Endothelial cell of umbilical vein (primary cell): ENCODE measurements at regions not wholly inside any gene's neighbourhood (a gene's known extent, or its start where the extent isn't known, plus 50 kb on each side); places are given as distances from the start of the nearest gene placed in this dataset.

Source experiments
- BruUV-seq: library from RNA; stranded (reverse); fragments of 400-500 nt; replicated peaks from 2 replicates; lab custom pipeline; 2021; lab: Mats Ljungman, UMichigan
- CTCF ChIA-PET: fragments of 300-600, 350-600 bp; sonication (Branson Sonifier 250); formaldehyde crosslinking; loops from one replicate; lab custom pipeline; 2021; ENCODE audit warnings: antibody characterized with exemption, inconsistent platforms; lab: Charles Lee
- POLR2A ChIA-PET: fragments of 300-600, 350-600 bp; sonication (Branson Sonifier 250); formaldehyde crosslinking; loops from one replicate; lab custom pipeline; 2021; ENCODE audit warnings: antibody characterized with exemption, inconsistent platforms; lab: Charles Lee
- DNase-seq: peaks from one replicate; pipeline ENCODE4 v3.0.0-alpha.2; 2011; ENCODE audit warnings: low read depth, low spot score
- FAIRE-seq: peaks from 2 replicates; lab custom pipeline; 2011; peaks lifted over from hg19 to GRCh38; lab: Jason Lieb, UNC
- H2AFZ ChIP-seq: 2 replicates; pipeline ENCODE4 v1.6.0; 2012; ENCODE audit warnings: low read depth, low read length, control low read depth, inconsistent platforms
- H3K27ac ChIP-seq: 2 replicates; pipeline ENCODE4 v1.5.1; 2011; ENCODE audit warnings: low read depth, mild to moderate bottlenecking, control low read depth, low read length, moderate library complexity; ENCODE audit not compliant: insufficient read depth
- H3K27me3 ChIP-seq, 2 experiments: 2 replicates each; pipeline versions ENCODE4 v1.6.0 to v1.6.1; 2011; ENCODE audit warnings: low read length in 2 of 2, mixed read lengths in 1 of 2; ENCODE audit not compliant: control insufficient read depth in 2 of 2, insufficient read depth in 2 of 2
- H3K36me3 ChIP-seq, 2 experiments: 2 replicates in 1 of 2; 3 replicates in 1 of 2; pipeline ENCODE4 v1.5.1; 2011; ENCODE audit warnings: low read length in 2 of 2, mild to moderate bottlenecking in 1 of 2, moderate library complexity in 1 of 2; ENCODE audit not compliant: control insufficient read depth in 2 of 2, insufficient read depth in 2 of 2; ENCODE audit errors: extremely low read depth in 1 of 2
- H3K4me1 ChIP-seq: 3 replicates; pipeline ENCODE4 v1.5.1; 2011; ENCODE audit warnings: mild to moderate bottlenecking, low read length; ENCODE audit not compliant: control insufficient read depth, insufficient read depth; ENCODE audit errors: extremely low read depth
- H3K4me2 ChIP-seq: 2 replicates; pipeline ENCODE4 v1.6.1; 2011; ENCODE audit warnings: low read length, control low read depth, mixed read lengths; ENCODE audit not compliant: insufficient read depth
- H3K4me3 ChIP-seq, 3 experiments: fragments of 200-600 bp in 1 of 3; sonication (generic), shearing (Covaris generic) in 1 of 3; replicated peaks in 1 of 3; 2 replicates each; pipeline ENCODE4 v1.5.1; 2011 to 2016; ENCODE audit warnings: control low read depth in 3 of 3, low read length in 3 of 3, mild to moderate bottlenecking in 2 of 3, inconsistent platforms in 1 of 3, low read depth in 1 of 3, moderate library complexity in 1 of 3; ENCODE audit not compliant: insufficient read depth in 1 of 3
- H3K79me2 ChIP-seq: 2 replicates; pipeline ENCODE4 v1.6.0; 2012; ENCODE audit warnings: low read length, inconsistent platforms; ENCODE audit not compliant: control insufficient read depth, insufficient read depth
- H3K9ac ChIP-seq: replicated peaks from 2 replicates; pipeline ENCODE3; 2011; ENCODE audit warnings: low read length, control low read depth; ENCODE audit not compliant: insufficient read depth; ENCODE audit errors: extremely low read depth
- H3K9me1 ChIP-seq: replicated peaks from 3 replicates; pipeline ENCODE4 v1.6.0; 2011; ENCODE audit warnings: mild to moderate bottlenecking, low read length; ENCODE audit not compliant: control insufficient read depth, insufficient read depth; ENCODE audit errors: extremely low read depth
- H3K9me3 ChIP-seq: replicated peaks from 2 replicates; pipeline ENCODE4 v1.5.1; 2012; ENCODE audit warnings: low read length, inconsistent platforms; ENCODE audit not compliant: control insufficient read depth, insufficient read depth
- H4K20me1 ChIP-seq: replicated peaks from 2 replicates; pipeline ENCODE3; 2011; ENCODE audit warnings: mild to moderate bottlenecking, low read length; ENCODE audit not compliant: control insufficient read depth, insufficient read depth; ENCODE audit errors: extremely low read depth
- EZH2 ChIP-seq: IDR thresholded peaks from 2 replicates; pipeline ENCODE4 v1.6.1; 2012; ENCODE audit warnings: borderline replicate concordance, low read depth, mild to moderate bottlenecking, moderate library complexity, low read length, inconsistent platforms; ENCODE audit not compliant: severe bottlenecking
- FOS ChIP-seq: IDR thresholded peaks from 2 replicates; pipeline ENCODE4 v1.6.1; 2011; ENCODE audit warnings: mild to moderate bottlenecking, low read length, moderate library complexity, borderline replicate concordance; ENCODE audit not compliant: insufficient read depth
- GATA2 ChIP-seq: IDR thresholded peaks from 2 replicates; pipeline ENCODE4 v1.7.0; 2011; ENCODE audit warnings: low read depth, mild to moderate bottlenecking, moderate library complexity, mixed read lengths, low read length; ENCODE audit not compliant: insufficient read length, insufficient read depth
- JUN ChIP-seq: IDR thresholded peaks from 2 replicates; pipeline ENCODE4 v1.6.1; 2011; ENCODE audit warnings: borderline replicate concordance, low read depth; ENCODE audit not compliant: insufficient read length, insufficient read depth
- MYC ChIP-seq: IDR thresholded peaks from one replicate; pipeline ENCODE4 v1.6.1; 2011; ENCODE audit warnings: mild to moderate bottlenecking, low read depth, low read length
- POLR2A ChIP-seq: IDR thresholded peaks from 2 replicates; pipeline ENCODE4 v1.6.1; 2012; ENCODE audit warnings: low read depth, mild to moderate bottlenecking, control low read depth, low read length
- POLR2AphosphoS5 ChIP-seq: IDR thresholded peaks from 2 replicates; pipeline ENCODE4 v1.6.1; 2012; ENCODE audit warnings: low read depth, mild to moderate bottlenecking, control low read depth, low read length, moderate library complexity; ENCODE audit not compliant: insufficient read depth
- dilution Hi-C: fragments of 300-500 bp; cut with MboI; formaldehyde crosslinking; loops from one replicate; pipeline ENCODE4 v1.15.0; 2019; ENCODE audit warnings: low sequenced_read_pairs; ENCODE audit not compliant: extremely low pct_ligation_motif_present
- intact Hi-C: fragments of 100-400 bp; cut with micrococcal nuclease; formaldehyde crosslinking; loops from one replicate; pipeline ENCODE4 v1.10.0; 2022
- TF ChIP-seq, protein P1 (sequence below): IDR thresholded peaks from 2 replicates; pipeline ENCODE4 v1.6.1; 2011; ENCODE audit not compliant: insufficient read depth, insufficient read length
- TF ChIP-seq, protein P2 (sequence below), 2 donors: IDR thresholded peaks; 1 replicate in 1 of 2; 2 replicates in 1 of 2; pipeline ENCODE4 v1.5.1; 2011; ENCODE audit warnings: low read length in 2 of 2, mild to moderate bottlenecking in 2 of 2, moderate library complexity in 2 of 2, control low read depth in 1 of 2, inconsistent platforms in 1 of 2, low read depth in 1 of 2; ENCODE audit not compliant: insufficient read depth in 1 of 2; ENCODE audit errors: extremely low read depth in 1 of 2

GRCh38 chr1:119225265-119225664, 84.8 kb upstream of the WARS2 start:
- ChIA-PET CTCF (no interaction called here), POLR2A (no interaction called here)
- Histone ChIP-seq H3K9me1 (no peaks in the 10 kb centered on the region), H4K20me1 (no peaks in the 10 kb centered on the region), H3K9me3 (no peaks in the 10 kb centered on the region), H3K79me2 (no peaks in the 10 kb centered on the region), H3K36me3 (no peaks in the 10 kb centered on the region), H3K4me1 (no peaks in the 10 kb centered on the region), H3K9ac (no peak overlapping the region), H3K27ac (no peak overlapping the region), H3K4me3 (no peak overlapping the region), H3K27me3 (no peaks in the 10 kb centered on the region), H3K4me2 (no peak overlapping the region), H2AFZ (no peak overlapping the region)
- BruUV-seq = no TSS peak
- dilution Hi-C loops = no loop called here
- DNase-seq = no peak
- TF ChIP-seq, protein P1, sequence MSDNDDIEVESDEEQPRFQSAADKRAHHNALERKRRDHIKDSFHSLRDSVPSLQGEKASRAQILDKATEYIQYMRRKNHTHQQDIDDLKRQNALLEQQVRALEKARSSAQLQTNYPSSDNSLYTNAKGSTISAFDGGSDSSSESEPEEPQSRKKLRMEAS = no peak
- TF ChIP-seq POLR2AphosphoS5 (no peak), POLR2A (no peak), JUN (no peak), FOS (no peak), EZH2 (no peak), GATA2 (no peak), MYC (no peak)
- TF ChIP-seq, protein P2, sequence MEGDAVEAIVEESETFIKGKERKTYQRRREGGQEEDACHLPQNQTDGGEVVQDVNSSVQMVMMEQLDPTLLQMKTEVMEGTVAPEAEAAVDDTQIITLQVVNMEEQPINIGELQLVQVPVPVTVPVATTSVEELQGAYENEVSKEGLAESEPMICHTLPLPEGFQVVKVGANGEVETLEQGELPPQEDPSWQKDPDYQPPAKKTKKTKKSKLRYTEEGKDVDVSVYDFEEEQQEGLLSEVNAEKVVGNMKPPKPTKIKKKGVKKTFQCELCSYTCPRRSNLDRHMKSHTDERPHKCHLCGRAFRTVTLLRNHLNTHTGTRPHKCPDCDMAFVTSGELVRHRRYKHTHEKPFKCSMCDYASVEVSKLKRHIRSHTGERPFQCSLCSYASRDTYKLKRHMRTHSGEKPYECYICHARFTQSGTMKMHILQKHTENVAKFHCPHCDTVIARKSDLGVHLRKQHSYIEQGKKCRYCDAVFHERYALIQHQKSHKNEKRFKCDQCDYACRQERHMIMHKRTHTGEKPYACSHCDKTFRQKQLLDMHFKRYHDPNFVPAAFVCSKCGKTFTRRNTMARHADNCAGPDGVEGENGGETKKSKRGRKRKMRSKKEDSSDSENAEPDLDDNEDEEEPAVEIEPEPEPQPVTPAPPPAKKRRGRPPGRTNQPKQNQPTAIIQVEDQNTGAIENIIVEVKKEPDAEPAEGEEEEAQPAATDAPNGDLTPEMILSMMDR (IDR thresholded peaks at IDR 0.05; ENCODE audit: extremely low read depth in 1 of 2, insufficient read depth in 1 of 2, low read depth in 1 of 2, low read length in 2 of 2) = no peak
- FAIRE-seq = no peak
- intact Hi-C loops = no loop called here
